Kidney glomerular epithelial cell (primary cell): ENCODE measurements at regions not wholly inside any gene's neighbourhood (a gene's known extent, or its start where the extent isn't known, plus 50 kb on each side); places are given as distances from the start of the nearest gene placed in this dataset.

Experiments
- DNase-seq: peaks from one replicate; lab custom pipeline; 2025; lab: John Stamatoyannopoulos, UW

GRCh38 chrX:39440799-39441284 is 639.6 kb downstream of the MID1IP1 start:
- DNase-seq, result no peak

DNA sequence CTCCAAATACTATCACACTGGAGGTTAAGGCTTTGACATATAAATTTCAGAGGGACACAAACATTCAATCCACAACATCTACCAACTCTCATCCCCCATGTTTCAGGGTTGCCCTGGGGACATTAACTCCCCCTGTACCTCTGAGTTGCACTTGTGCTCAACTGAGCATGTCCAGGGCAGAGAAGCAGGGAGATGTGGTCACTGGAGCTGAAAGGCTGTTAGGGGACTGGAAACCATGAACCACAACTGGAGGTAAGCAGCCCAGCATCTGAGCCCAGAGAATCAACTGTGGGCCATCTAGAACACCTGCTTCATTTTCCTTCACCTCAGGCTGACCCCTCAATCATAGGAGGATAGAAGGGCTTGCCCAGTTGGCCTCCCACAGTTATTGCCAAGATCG is 641.1 kb downstream of the MID1IP1 start:
- no peak for DNase-seq

DNA sequence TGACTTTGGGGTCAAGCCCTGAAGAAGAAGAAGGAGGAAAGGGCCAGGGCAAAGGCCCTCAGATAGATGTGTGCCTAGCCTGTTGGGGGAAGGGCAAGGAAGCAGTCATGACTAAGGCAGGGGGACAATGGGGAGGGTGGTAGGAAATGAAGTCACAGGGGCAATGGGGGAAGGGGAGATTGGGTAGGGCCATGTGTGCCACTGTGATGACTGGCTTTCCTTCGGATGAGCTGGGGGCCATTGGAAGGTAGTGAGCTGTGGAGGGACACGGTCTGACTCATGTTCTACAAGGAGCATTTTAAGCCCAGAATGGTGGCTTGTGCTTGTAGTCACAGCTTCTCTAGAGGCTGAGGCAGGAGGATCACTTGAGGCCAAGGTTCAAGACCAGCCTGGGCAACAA is 642.0 kb downstream of the MID1IP1 start:
- no peak for DNase-seq

DNA sequence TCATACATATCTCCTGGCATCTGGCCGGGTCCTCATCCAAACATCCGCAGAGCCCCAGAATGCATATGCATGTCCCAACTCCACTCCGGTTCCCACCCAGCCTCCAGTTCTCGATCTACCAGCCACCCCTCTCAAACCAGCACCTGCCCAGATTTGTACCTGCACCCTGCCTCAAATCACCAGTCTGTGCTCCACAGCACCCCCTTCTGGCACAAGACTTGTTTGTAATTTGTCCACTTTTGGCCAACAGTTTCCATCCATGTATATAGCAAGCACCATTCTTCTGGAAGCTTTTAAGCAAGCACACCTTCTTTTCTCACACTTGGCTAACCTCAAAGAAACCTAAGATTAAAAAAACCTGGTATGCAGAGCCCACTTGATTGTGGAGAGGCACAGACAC is 644.1 kb downstream of the MID1IP1 start:
- DNase-seq, result no peak

- no peak for DNase-seq
Observed at GRCh38 chrX:39449352-39449751, 648.1 kb downstream of the MID1IP1 start.

GRCh38 chrX:39450234-39450977 is 647.4 kb downstream of the BCOR start:
- no peak for DNase-seq

DNA sequence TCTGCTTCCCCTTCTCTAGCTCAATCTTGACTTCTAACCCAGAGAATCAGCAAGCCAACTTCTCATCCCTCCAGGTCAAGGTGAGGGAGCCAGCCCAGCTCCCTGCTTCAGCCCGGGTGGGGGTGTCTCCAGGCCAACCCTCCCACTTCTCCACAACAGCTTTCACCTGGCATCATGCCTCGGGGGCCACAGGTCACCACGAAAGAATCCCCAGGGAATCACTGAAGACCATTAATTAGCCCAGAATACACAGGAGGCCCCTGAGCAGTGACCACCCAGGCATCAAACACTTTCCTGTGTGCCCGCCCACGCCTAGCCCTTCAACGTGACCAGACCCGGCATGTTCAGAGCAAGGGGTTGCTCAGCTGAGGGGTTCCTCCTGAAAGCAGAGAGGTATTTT is 646.7 kb downstream of the BCOR start:
- DNase-seq, result no peak

DNA sequence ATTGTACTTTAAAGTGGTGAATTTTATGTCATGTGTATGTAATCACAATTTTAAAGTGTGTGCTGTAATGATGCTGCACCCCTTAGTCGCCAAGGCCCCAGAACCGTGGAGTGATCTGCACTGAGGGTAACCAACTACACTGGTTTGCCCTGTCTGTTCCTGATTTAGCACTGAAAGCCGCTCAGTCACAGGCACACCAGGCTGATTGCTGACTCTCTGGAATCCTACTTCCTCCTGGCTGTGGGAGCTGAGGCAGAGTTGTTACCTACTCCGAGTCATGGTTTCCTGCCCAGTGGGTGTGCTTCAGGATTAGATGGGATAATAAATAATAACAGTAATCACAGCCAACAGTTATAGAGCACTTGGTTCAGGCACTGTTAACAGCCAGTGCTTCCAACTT is 645.4 kb downstream of the BCOR start:
- DNase-seq, result no peak

DNA sequence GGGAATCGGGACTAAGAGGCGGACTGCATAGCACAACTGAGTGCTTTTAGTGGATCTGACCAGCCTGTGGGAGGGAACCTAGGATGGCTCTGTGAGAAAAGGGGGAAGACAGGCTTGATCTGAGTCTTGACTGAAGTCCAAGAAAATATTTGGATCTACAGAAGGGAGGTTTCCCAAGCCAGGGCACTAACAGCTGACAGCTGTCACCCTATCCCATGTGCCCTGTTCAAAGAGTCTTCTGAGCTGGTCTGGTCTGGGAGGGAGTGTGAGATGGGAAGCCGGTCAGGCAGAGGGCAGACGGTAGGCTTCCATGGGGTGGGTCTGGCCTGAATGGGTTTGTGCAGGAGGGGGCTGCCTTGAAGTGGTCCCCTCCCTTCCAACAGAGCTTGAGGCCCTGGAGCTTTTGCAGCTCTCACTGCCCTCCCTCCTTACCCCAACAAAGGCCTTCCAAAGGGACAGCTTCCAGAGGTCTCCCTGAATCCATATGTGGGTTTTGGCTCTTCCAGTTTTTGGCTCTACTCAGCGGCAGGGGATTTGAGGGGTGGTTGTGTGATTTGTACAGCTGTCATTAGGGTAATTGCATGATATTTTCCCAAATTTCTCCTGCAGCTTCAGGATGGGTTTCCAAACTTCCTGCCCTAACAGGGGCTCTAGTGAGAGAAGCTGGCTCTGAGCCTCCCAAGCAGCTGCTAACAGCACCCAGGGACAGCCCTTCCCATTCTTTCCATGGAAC is 643.7 kb downstream of the BCOR start:
- no peak for DNase-seq

GRCh38 chrX:39456894-39457604 is 640.7 kb downstream of the BCOR start:
- no peak for DNase-seq

DNA sequence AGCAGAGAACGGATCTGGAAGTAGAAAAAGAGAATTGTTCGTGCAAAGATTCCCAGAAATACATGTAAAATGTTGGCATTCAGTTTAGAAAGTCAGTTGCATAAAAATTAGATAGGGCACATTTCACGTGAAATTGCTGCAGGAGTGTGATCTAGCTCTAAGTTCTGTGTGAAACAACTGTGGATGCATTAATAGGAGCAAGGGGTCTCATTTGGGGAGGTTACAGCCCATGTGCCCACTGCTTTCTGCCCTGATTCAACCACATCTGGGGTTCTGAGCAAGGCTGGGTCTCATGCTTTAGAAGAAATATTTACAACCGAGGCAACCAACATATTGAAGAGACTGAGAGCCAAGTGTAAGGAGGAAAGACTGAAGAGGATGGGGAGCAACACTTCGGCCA is 639.0 kb downstream of the BCOR start:
- no peak for DNase-seq

GRCh38 chrX:39459204-39459603 is 638.6 kb downstream of the BCOR start:
- no peak for DNase-seq

GRCh38 chrX:39459952-39460351 is 637.8 kb downstream of the BCOR start:
- no peak for DNase-seq

DNA sequence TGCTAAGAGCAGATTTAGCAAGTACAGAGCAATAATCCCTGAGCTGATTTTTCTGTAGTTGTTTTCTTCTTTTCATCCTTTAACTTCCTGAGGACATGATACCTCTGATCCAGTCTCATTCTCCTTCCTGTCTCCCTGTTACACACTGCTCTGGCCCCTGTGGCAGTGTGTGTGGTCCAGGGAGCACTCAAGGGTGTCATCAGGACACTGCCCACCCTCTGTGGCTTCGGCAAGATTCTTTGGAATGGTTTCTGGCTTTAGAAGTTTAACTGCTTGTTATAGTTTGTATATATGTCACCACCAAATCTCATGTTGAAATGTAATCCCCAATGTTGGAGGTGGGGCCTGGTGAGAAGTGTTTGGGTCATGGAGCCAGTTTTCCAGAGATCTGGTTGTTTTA is 637.3 kb downstream of the BCOR start:
- no peak for DNase-seq

- no peak for DNase-seq
Observed at GRCh38 chrX:39462835-39463234, 634.9 kb downstream of the BCOR start.

DNA sequence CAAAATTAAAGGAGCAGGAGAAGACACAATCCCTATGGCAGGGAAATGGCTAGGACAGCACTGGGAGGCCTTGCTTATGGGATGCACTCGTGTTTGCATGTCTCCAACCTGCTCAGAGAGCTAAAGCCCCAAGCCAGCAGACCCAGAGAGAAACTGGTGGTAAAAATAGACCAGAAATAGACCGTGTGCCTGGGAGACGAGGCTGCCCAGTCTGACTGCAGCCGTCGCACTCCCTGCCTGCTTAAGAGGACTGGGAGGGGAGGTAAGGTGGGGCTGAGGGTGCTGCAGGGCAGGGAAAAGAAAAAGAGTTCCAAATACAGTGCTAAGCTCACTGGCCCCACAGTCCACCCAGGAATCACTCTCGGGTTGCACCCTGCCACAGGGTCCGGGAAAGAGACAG is 633.5 kb downstream of the BCOR start:
- no peak for DNase-seq

DNA sequence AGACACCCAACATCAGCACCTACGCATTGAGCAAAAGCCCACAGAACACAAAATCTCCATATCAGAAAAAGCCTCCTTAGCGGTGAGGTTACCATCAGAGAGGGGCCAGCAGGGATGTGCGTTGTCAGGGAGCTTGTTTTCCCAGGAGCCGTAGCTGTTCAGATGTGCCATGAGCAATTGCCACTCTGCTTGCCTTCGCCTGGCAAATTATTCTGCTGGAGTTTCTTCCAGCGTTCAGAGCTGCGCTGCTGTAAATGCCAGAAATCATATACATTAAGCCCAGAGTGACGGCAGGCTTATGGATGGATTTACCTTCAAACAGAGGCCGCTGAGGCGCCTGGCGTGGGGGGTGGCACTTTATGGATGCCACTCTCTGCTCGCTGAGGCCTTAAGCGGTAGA is 632.3 kb downstream of the BCOR start:
- no peak for DNase-seq

- no peak for DNase-seq
Observed at GRCh38 chrX:39465906-39466305, 631.9 kb downstream of the BCOR start.

DNA sequence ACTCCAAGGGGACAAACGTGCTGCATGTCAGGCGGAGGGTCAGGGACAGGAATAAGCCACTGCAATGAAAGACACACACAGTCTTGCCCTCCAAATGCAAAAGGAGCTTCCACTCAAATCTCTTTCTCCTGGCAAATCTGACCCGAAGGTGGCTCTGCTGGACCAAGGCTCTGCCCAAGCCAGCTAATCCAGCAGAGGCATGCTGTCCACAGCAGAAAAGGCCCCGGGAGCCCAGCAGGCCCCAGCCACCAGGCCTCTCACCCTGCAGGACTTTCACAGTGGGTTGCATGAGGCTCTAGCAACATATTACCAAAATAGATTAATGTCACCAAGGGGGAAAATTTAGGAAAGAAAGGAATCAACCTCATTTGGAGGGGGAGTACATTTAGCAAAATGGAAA is 628.6 kb downstream of the BCOR start:
- DNase-seq, result no peak

GRCh38 chrX:39470588-39471407 is 627.0 kb downstream of the BCOR start:
- no peak for DNase-seq

DNA sequence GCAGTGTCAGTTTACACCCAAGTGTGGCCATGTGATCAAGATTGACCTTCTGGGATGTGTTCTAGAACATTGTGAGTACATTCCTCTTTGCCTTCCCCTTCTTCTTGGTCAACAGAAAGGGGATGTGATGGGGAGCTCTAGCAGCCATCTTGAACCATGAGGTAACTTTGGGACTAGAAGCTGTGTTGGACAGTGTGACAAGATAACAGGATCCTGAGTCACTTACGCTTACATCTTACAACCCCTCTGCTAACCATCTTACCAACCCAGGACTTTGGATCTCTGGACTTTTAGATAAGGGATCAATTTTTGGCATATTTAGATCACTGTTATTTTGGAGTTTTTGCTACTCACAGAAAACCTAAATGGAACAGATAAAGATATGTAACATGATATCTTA is 625.6 kb downstream of the BCOR start:
- DNase-seq, result no peak

GRCh38 chrX:39473812-39474211 is 623.9 kb downstream of the BCOR start:
- no peak for DNase-seq
